ENCODE measurements at regions not wholly inside any gene's neighbourhood (a gene's known extent, or its start where the extent isn't known, plus 50 kb on each side); places are given as distances from the start of the nearest gene placed in this dataset.
A peak's percentile ranks its signal among the peaks of the same experiment; 100 is the strongest.

GRCh38 chr6:144482142-144482541 is 197.0 kb downstream of the UTRN start:
- TF ChIP-seq CTCF (IDR thresholded peaks at IDR 0.05) (peak; percentile 80), EZH2 (IDR thresholded peaks at IDR 0.05; ENCODE audit: borderline replicate concordance, insufficient read depth, low read depth, low read length, poor library complexity, severe bottlenecking) (no peak)
